Stimulated activated naive B cell treated with anti-CD40 and anti-IgM and Interleukin-4, amounts not matched to agents 10 μg/mL and 1 μg/mL and 100 μg/mL, for 72 hours (primary cell): ENCODE measurements at regions not wholly inside any gene's neighbourhood (a gene's known extent, or its start where the extent isn't known, plus 50 kb on each side); places are given as distances from the start of the nearest gene placed in this dataset.

Source experiments
- ATAC-seq, 2 donors: fragments of 150-1000 bp; cut with Tn5 transposase; replicated peaks; 2 replicates each; pipeline ENCODE4 v1.10.0; 2021; ENCODE audit warnings: moderate library complexity in 1 of 2
- DNase-seq: peaks from one replicate; pipeline ENCODE4 v3.0.0; 2021
- H3K27ac Mint-ChIP-seq: one replicate; pipeline ENCODE4 v1.8.0; 2022; ENCODE audit warnings: mild to moderate bottlenecking, mixed read lengths
- H3K27me3 Mint-ChIP-seq, 2 donors: one replicate each; pipeline ENCODE4 v1.8.0; 2022; ENCODE audit warnings: mixed read lengths in 2 of 2
- H3K36me3 Mint-ChIP-seq, 2 donors: one replicate each; pipeline ENCODE4 v1.8.0; 2022; ENCODE audit warnings: mixed read lengths in 2 of 2, mild to moderate bottlenecking in 1 of 2
- H3K4me1 Mint-ChIP-seq, 2 donors: one replicate each; pipeline ENCODE4 v1.8.0; 2022; ENCODE audit warnings: mixed read lengths in 2 of 2, mild to moderate bottlenecking in 1 of 2
- H3K4me3 Mint-ChIP-seq, 2 donors: one replicate each; pipeline ENCODE4 v1.8.0; 2022; ENCODE audit warnings: mild to moderate bottlenecking in 2 of 2, mixed read lengths in 2 of 2, moderate library complexity in 1 of 2
- H3K9me3 Mint-ChIP-seq, 2 donors: one replicate each; pipeline ENCODE4 v1.8.0; 2022; ENCODE audit warnings: mixed read lengths in 2 of 2, mild to moderate bottlenecking in 1 of 2

GRCh38 chr1:232273011-232273410 is 356.9 kb downstream of the SIPA1L2 start:
- Mint-ChIP-seq H3K27me3 (peaks cover 12 to 24% of the 10 kb centered on the region in 2 donors), H3K9me3 (peaks cover 0 to 2% of the 10 kb centered on the region in 2 donors), H3K36me3 (no peaks in the 10 kb centered on the region), H3K4me3 (no peak overlapping the region), H3K27ac (no peak overlapping the region), H3K4me1 (no peaks in the 10 kb centered on the region)
- ATAC-seq (no peak), DNase-seq (no peak)

- Mint-ChIP-seq H3K36me3 (no peaks in the 10 kb centered on the region), H3K27me3 (peaks cover 11 to 24% of the 10 kb centered on the region in 2 donors), H3K4me3 (no peak overlapping the region), H3K9me3 (peaks cover 0 to 1% of the 10 kb centered on the region in 2 donors), H3K4me1 (no peaks in the 10 kb centered on the region), H3K27ac (no peak overlapping the region)
- DNase-seq (no peak), ATAC-seq (no peak)
Measured at GRCh38 chr1:232271991-232272589, 357.8 kb downstream of the SIPA1L2 start.

DNA sequence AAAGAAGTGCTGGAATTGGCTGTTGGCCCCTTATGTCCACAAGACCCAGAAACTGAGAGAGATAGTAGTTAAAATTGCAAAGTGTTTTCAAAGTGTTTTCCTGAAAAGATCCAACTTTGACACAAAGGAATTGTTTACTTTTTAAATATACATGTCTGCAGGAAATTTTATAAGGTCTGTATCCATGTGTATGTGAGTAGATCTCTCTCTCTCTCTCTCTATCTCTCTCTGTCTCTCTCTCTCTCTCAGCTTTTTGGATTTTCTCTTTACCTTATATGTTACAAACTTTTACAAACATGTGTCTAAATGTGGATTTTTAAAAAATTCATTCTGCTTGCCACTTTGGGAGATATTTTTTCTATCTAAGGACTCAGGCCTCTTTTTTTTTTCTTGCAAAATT is 358.6 kb downstream of the SIPA1L2 start:
- H3K4me1 Mint-ChIP-seq, result no peaks in the 10 kb centered on the region
- no peak overlapping the region for H3K4me3 Mint-ChIP-seq
- H3K27ac Mint-ChIP-seq, result no peak overlapping the region
- H3K36me3 Mint-ChIP-seq, result no peaks in the 10 kb centered on the region
- peaks cover 3 to 16% of the 10 kb centered on the region in 2 donors for H3K27me3 Mint-ChIP-seq
- no peaks in the 10 kb centered on the region for H3K9me3 Mint-ChIP-seq
- ATAC-seq (no peak), DNase-seq (no peak)

DNA sequence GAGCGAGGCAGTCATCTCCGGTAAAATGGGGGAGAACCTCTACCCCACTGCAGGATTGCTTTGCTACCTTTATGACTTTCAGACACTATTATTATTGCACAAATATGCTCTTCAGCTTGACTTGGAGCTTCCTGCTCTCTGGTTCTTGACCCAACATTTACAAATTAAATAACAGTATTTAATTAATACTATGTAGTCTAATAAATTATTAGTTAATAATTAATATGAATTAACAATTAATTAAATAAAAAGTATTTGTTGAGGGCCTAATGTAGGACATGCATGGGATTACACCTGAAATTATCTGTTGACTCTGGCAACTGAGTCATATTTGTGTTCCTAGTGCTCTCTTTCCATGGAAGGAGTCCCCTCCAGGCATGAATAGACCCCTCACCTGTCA is 359.9 kb downstream of the SIPA1L2 start:
- Mint-ChIP-seq H3K27me3 (peaks cover 3 to 12% of the 10 kb centered on the region in 2 donors), H3K27ac (no peak overlapping the region), H3K4me3 (no peak overlapping the region), H3K36me3 (no peaks in the 10 kb centered on the region), H3K9me3 (no peaks in the 10 kb centered on the region), H3K4me1 (no peaks in the 10 kb centered on the region)
- DNase-seq (no peak), ATAC-seq (no peak)

DNA sequence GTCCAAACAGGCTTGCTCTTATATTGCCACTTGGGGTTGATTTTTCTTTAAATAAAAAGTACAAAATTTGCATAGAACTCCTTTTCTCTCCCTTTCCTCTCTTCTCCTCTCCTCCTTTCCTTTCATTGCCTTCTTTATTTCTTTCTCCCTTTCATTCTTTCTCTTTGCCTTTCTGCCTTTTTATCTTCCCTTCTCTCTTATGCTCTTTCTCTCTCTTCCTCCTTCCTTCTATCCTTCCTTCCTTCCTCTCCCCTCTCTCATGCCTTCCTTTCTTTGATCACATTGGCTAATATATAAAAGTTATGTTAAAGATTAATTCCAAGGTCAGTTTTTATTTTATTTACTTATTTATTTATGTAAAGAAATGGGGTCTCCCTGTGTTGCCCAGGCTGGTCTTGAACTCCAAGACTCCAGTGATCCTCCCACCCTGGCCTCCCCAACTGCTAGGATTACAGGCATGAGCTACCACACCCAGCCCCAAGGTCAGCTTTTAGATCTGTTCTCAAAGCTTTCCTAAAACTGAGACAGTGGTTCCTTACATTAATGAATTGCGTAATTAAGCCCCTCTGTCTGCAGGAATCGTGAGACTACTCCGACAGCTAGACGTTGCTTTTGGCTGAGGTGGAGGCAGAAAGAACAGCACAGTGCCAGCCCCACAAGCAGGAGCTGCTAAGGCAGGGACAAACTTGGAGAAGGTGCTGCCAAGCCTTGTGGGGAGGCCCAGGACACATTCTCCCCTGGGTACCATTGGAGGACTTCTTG is 361.9 kb downstream of the SIPA1L2 start:
- Mint-ChIP-seq H3K9me3 (no peaks in the 10 kb centered on the region), H3K4me1 (no peaks in the 10 kb centered on the region), H3K36me3 (no peaks in the 10 kb centered on the region), H3K4me3 (no peak overlapping the region), H3K27me3 (peaks cover 7 to 17% of the 10 kb centered on the region in 2 donors), H3K27ac (no peak overlapping the region)
- ATAC-seq, result no peak
- no peak for DNase-seq

- ATAC-seq (no peak), DNase-seq (no peak)
- peaks cover 4 to 15% of the 10 kb centered on the region in 2 donors for H3K27me3 Mint-ChIP-seq
- H3K36me3 Mint-ChIP-seq, result no peaks in the 10 kb centered on the region
- no peaks in the 10 kb centered on the region for H3K4me1 Mint-ChIP-seq
- H3K9me3 Mint-ChIP-seq, result no peaks in the 10 kb centered on the region
- no peak overlapping the region for H3K27ac Mint-ChIP-seq
- H3K4me3 Mint-ChIP-seq, result no peak overlapping the region
Measured at GRCh38 chr1:232267092-232267836, 362.7 kb downstream of the SIPA1L2 start.

- Mint-ChIP-seq H3K36me3 (no peaks in the 10 kb centered on the region), H3K4me1 (no peaks in the 10 kb centered on the region), H3K4me3 (no peak overlapping the region), H3K27me3 (peaks cover 7 to 28% of the 10 kb centered on the region in 2 donors), H3K27ac (no peak overlapping the region), H3K9me3 (no peaks in the 10 kb centered on the region)
- DNase-seq (no peak), ATAC-seq (no peak)
Measured at GRCh38 chr1:232263452-232263851, 366.5 kb downstream of the SIPA1L2 start.

DNA sequence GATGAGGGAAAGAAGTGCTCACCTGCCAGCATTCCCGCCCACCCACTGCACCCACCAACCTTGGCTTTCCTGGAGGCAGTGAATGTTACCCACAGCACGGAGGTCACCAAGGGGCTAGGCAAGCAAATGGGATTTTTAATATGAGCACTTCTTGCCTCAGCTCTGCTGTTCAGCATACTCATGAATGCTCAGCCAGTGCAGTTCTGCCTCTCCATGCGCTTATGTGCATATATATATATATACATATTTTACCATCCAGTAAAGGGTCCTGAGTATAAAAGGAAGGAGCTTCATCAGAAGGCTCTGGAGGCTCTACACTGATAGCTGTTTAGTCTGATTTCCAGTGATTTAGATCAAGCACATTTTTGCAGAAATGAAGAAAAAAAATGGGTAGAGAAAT is 366.9 kb downstream of the SIPA1L2 start:
- H3K27me3 Mint-ChIP-seq, result peaks cover 11 to 33% of the 10 kb centered on the region in 2 donors

GRCh38 chr1:232260861-232261260 is 369.1 kb downstream of the SIPA1L2 start:
- peaks cover 14 to 33% of the 10 kb centered on the region in 2 donors for H3K27me3 Mint-ChIP-seq
- H3K36me3 Mint-ChIP-seq, result no peaks in the 10 kb centered on the region
- H3K4me3 Mint-ChIP-seq, result no peak overlapping the region
- H3K4me1 Mint-ChIP-seq, result no peaks in the 10 kb centered on the region
- ATAC-seq, result no peak
- no peaks in the 10 kb centered on the region for H3K9me3 Mint-ChIP-seq
- DNase-seq, result no peak
- H3K27ac Mint-ChIP-seq, result no peak overlapping the region

More for the DNA sequence above, 366.9 kb downstream of the SIPA1L2 start:
- Mint-ChIP-seq H3K27ac (no peak overlapping the region), H3K4me3 (no peak overlapping the region), H3K4me1 (no peaks in the 10 kb centered on the region), H3K36me3 (no peaks in the 10 kb centered on the region), H3K9me3 (no peaks in the 10 kb centered on the region)
- ATAC-seq (no peak), DNase-seq (no peak)

- Mint-ChIP-seq H3K36me3 (no peaks in the 10 kb centered on the region), H3K27ac (no peak overlapping the region), H3K27me3 (peaks cover 14 to 33% of the 10 kb centered on the region in 2 donors), H3K9me3 (no peaks in the 10 kb centered on the region), H3K4me3 (no peak overlapping the region), H3K4me1 (no peaks in the 10 kb centered on the region)
- DNase-seq (no peak), ATAC-seq (no peak)
Measured at GRCh38 chr1:232260045-232260444, 369.9 kb downstream of the SIPA1L2 start.

DNA sequence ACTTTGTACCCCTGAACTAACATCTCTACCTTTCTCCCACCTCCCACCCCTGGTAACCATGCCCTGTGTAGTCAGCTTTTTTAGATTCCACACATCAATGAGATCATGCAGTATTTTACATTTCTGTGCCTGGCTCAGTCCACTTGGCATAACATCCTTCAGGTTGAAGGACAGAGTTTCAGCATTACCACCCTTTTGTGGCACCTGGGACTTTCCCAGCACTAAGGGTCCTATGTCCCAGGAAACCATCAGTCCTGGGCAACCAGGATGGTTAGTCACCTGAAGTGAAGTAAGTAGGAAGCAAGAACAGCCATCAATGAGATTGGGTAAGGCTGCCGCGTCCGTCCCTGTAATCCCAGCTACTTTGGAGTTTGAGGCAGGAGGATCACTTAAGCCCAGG is 370.6 kb downstream of the SIPA1L2 start:
- Mint-ChIP-seq H3K27me3 (peaks cover 14 to 33% of the 10 kb centered on the region in 2 donors), H3K27ac (no peak overlapping the region), H3K4me1 (no peaks in the 10 kb centered on the region), H3K4me3 (no peak overlapping the region), H3K9me3 (no peaks in the 10 kb centered on the region), H3K36me3 (no peaks in the 10 kb centered on the region)
- DNase-seq (no peak), ATAC-seq (no peak)

GRCh38 chr1:232252546-232253118 is 377.3 kb downstream of the SIPA1L2 start:
- DNase-seq (no peak), ATAC-seq (no peak)
- Mint-ChIP-seq H3K4me1 (no peaks in the 10 kb centered on the region), H3K27me3 (peaks cover 15 to 29% of the 10 kb centered on the region in 2 donors), H3K4me3 (no peak overlapping the region), H3K9me3 (peaks cover 0 to 1% of the 10 kb centered on the region in 2 donors), H3K36me3 (no peaks in the 10 kb centered on the region), H3K27ac (no peak overlapping the region)

DNA sequence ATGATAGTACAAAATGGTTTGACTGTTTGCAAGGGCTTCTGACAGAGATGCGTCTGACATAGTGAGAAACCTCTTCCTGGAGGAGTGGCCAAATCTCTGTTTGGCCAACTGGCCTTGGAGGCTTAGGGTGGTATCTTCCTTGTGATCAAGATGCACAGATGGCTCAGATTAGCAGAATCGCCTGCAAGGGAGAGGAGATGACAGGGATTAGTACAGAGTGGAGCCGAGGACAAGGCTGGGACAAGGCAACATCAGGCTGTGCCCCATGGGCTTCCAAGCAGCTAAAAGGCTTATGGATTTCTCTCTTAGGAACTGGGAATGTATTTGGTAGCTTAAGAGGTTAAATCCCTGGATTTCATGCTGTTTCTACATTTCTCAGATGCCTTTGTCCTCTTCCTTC is 379.1 kb downstream of the SIPA1L2 start:
- Mint-ChIP-seq H3K9me3 (peaks cover 0 to 1% of the 10 kb centered on the region in 2 donors), H3K36me3 (no peaks in the 10 kb centered on the region), H3K4me3 (no peak overlapping the region), H3K4me1 (no peaks in the 10 kb centered on the region), H3K27me3 (peaks cover 15 to 35% of the 10 kb centered on the region in 2 donors), H3K27ac (no peak overlapping the region)
- DNase-seq, result no peak
- ATAC-seq, result no peak
